GM12878 (cell line): ENCODE measurements at regions not wholly inside any gene's neighbourhood (a gene's known extent, or its start where the extent isn't known, plus 50 kb on each side); places are given as distances from the start of the nearest gene placed in this dataset.

ENCODE experiments used
- ATAC-seq: fragments of 200-7000 bp; cut with Tn5 transposase; 3 replicates; pipeline ENCODE4 v1.9.1; 2020; ENCODE audit warnings: mild to moderate bottlenecking, moderate library complexity
- BruUV-seq: library from RNA; stranded (reverse); fragments of 400-500 nt; replicated peaks from 2 replicates; lab custom pipeline; 2021; lab: Mats Ljungman, UMichigan
- CTCF ChIA-PET: fragments of 300-600 bp; sonication (Branson Sonifier 250); formaldehyde crosslinking; extraction: SDS; loops from one replicate; lab custom pipeline; 2021; ENCODE audit warnings: inconsistent platforms; lab: Yijun Ruan, JAX
- POLR2A ChIA-PET: fragments of 350-600 bp; formaldehyde crosslinking; extraction: SDS; loops from one replicate; lab custom pipeline; 2021; ENCODE audit warnings: inconsistent platforms; lab: Charles Lee
- RAD21 ChIA-PET: fragments of 300-600 bp; sonication (Branson Sonifier 250); formaldehyde crosslinking; loops from one replicate; lab custom pipeline; 2023; ENCODE audit warnings: antibody characterized with exemption; ENCODE audit not compliant: unreplicated experiment; lab: Charles Lee
- SMC1A ChIA-PET: fragments of 300-600 bp; sonication (Branson Sonifier 250); formaldehyde crosslinking; loops from one replicate; lab custom pipeline; 2023; ENCODE audit not compliant: unreplicated experiment, uncharacterized antibody; lab: Charles Lee
- DNase-seq: peaks from one replicate; pipeline ENCODE4 v3.0.0-alpha.2; 2011; ENCODE audit warnings: low read depth, low spot score
- FAIRE-seq: peaks from 3 replicates; lab custom pipeline; 2011; peaks lifted over from hg19 to GRCh38; lab: Jason Lieb, UNC
- H2AFZ ChIP-seq: 2 replicates; pipeline ENCODE4 v1.6.0; 2011; ENCODE audit warnings: low read depth, low read length, control low read depth; ENCODE audit not compliant: control insufficient read depth
- H3K27ac ChIP-seq: 2 replicates; pipeline ENCODE4 v1.5.1; 2011; ENCODE audit warnings: control low read depth; ENCODE audit not compliant: control insufficient read depth, insufficient read depth
- H3K27me3 ChIP-seq, 2 experiments: replicated peaks in 1 of 2; 2 replicates each; pipeline versions ENCODE4 v1.6.0 to v1.6.1; 2011; ENCODE audit warnings: low read length in 1 of 2; ENCODE audit not compliant: control insufficient read depth in 2 of 2, insufficient read depth in 2 of 2
- H3K36me3 ChIP-seq, 2 experiments: 2 replicates each; pipeline ENCODE4 v1.5.1; 2011; ENCODE audit warnings: low read length in 1 of 2; ENCODE audit not compliant: control insufficient read depth in 2 of 2, insufficient read depth in 2 of 2
- H3K4me1 ChIP-seq: 2 replicates; pipeline ENCODE4 v1.6.1; 2011; ENCODE audit warnings: mild to moderate bottlenecking, low read length, moderate library complexity, mixed read lengths; ENCODE audit not compliant: control insufficient read depth, insufficient read depth
- H3K4me2 ChIP-seq: 2 replicates; pipeline ENCODE4 v1.6.0; 2011; ENCODE audit warnings: control low read depth; ENCODE audit not compliant: control insufficient read depth, insufficient read depth
- H3K4me3 ChIP-seq: fragments of 200-600 bp; sonication (generic); 2 replicates; pipeline ENCODE4 v1.5.1; 2016
- H3K79me2 ChIP-seq: 2 replicates; pipeline ENCODE4 v1.6.0; 2011; ENCODE audit warnings: low read length; ENCODE audit not compliant: control insufficient read depth, insufficient read depth
- H3K9ac ChIP-seq: 2 replicates; pipeline ENCODE4 v1.8.0; 2011; ENCODE audit warnings: low read length, control low read depth, mixed read lengths; ENCODE audit not compliant: control insufficient read depth, insufficient read depth
- H3K9me3 ChIP-seq: replicated peaks from 3 replicates; pipeline ENCODE4 v1.5.1; 2011; ENCODE audit warnings: mild to moderate bottlenecking, low read length; ENCODE audit not compliant: control insufficient read depth, insufficient read depth
- H4K20me1 ChIP-seq: 2 replicates; pipeline ENCODE4 v1.6.0; 2011; ENCODE audit not compliant: control insufficient read depth, insufficient read depth
- FOXM1 ChIP-seq: IDR thresholded peaks from 2 replicates; pipeline ENCODE4 v1.6.1; 2012; ENCODE audit warnings: low read depth, mild to moderate bottlenecking, inconsistent platforms, low read length, moderate library complexity
- IKZF1 ChIP-seq: fragments of 450-650 bp; conservative IDR thresholded peaks from 2 replicates; pipeline ENCODE4 v1.6.1; 2017; ENCODE audit warnings: antibody characterized with exemption, mild to moderate bottlenecking
- JUND ChIP-seq: IDR thresholded peaks from 2 replicates; pipeline ENCODE4 v1.6.1; 2012; ENCODE audit warnings: low read depth, mild to moderate bottlenecking, low read length, improper control_type of control experiment, moderate library complexity
- KDM1A ChIP-seq: fragments of 200-600 bp; sonication (generic); IDR thresholded peaks from 2 replicates; pipeline ENCODE4 v1.6.1; 2016; ENCODE audit warnings: borderline replicate concordance
- NBN ChIP-seq: fragments of 450-650 bp; IDR thresholded peaks from 2 replicates; pipeline ENCODE4 v1.6.1; 2016
- POLR2A ChIP-seq: IDR thresholded peaks from 2 replicates; pipeline ENCODE4 v1.6.1; 2011; ENCODE audit warnings: low read depth, mild to moderate bottlenecking, low read length
- PRDM15 ChIP-seq: fragments of 450-650 bp; formaldehyde crosslinking; IDR thresholded peaks from 2 replicates; pipeline ENCODE4 v1.4.0; 2020; ENCODE audit warnings: mild to moderate bottlenecking, moderate library complexity
- RELA ChIP-seq: fragments of 450-650 bp; IDR thresholded peaks from 2 replicates; pipeline ENCODE4 v1.8.0; 2014; ENCODE audit warnings: borderline replicate concordance; ENCODE audit not compliant: partially characterized antibody
- SRF ChIP-seq, 2 experiments: IDR thresholded peaks; 2 replicates each; pipeline ENCODE4 v1.6.1; 2011; ENCODE audit warnings: low read depth in 2 of 2, low read length in 2 of 2, mild to moderate bottlenecking in 1 of 2, moderate library complexity in 1 of 2
- YBX1 ChIP-seq: fragments of 450-650 bp; IDR thresholded peaks from 2 replicates; pipeline ENCODE4 v1.6.1; 2016; ENCODE audit warnings: antibody characterized with exemption
- ZNF207 ChIP-seq: fragments of 450-650 bp; IDR thresholded peaks from 2 replicates; pipeline ENCODE4 v1.6.1; 2014; ENCODE audit warnings: antibody characterized with exemption, mild to moderate bottlenecking, borderline replicate concordance
- ZNF217 ChIP-seq: fragments of 450-650 bp; IDR thresholded peaks from 2 replicates; pipeline ENCODE4 v1.6.1; 2017; ENCODE audit warnings: antibody characterized with exemption, mild to moderate bottlenecking
- ZNF384 ChIP-seq: IDR thresholded peaks from 2 replicates; pipeline ENCODE4 v1.6.1; 2012; ENCODE audit warnings: low read depth, mild to moderate bottlenecking, low read length, improper control_type of control experiment, borderline replicate concordance
- ZZZ3 ChIP-seq: IDR thresholded peaks from 2 replicates; pipeline ENCODE4 v1.6.1; 2011; ENCODE audit warnings: low read depth; ENCODE audit not compliant: control insufficient read depth, insufficient read length
- WGBS: methylation state at CpG from one replicate; pipeline ENCODE4 v1.1.6; 2016; ENCODE audit warnings: low lambda C conversion rate; ENCODE audit not compliant: insufficient replicate concordance, insufficient coverage; ENCODE audit errors: missing lambda C conversion rate; 5-methylcytosine and 5-hydroxymethylcytosine counted together
- in situ Hi-C: fragments of 300-500 bp; cut with MboI; formaldehyde crosslinking; loops from 9 replicates; pipeline ENCODE4 v1.14.3; 2018; ENCODE audit warnings: mixed read lengths
- intact Hi-C: fragments of 100-400 bp; cut with micrococcal nuclease; formaldehyde crosslinking; loops from one replicate; pipeline ENCODE4 v1.14.2; 2022; ENCODE audit not compliant: unreplicated experiment
- TF ChIP-seq, protein P1 (sequence below): fragments of 450-650 bp; IDR thresholded peaks from 2 replicates; pipeline ENCODE4 v1.6.1; 2018; ENCODE audit warnings: mild to moderate bottlenecking, low read depth, moderate library complexity; ENCODE audit not compliant: partially characterized antibody

GRCh38 chr18:78724214-78724914 is 255.3 kb upstream of the SALL3 start:
- no peak for DNase-seq
- ATAC-seq = no peak
- WGBS = 39% methylated on average over 15 of the region's 15 CpGs
- RAD21 ChIA-PET = no interaction called here
- H3K79me2 ChIP-seq = no peaks in the 10 kb centered on the region
- BruUV-seq = no TSS peak
- no peak overlapping the region for H3K4me2 ChIP-seq
- no peaks in the 10 kb centered on the region for H3K36me3 ChIP-seq
- SMC1A ChIA-PET = no interaction called here
- POLR2A ChIA-PET = no interaction called here
- H2AFZ ChIP-seq = no peak overlapping the region
- H3K9ac ChIP-seq = no peak overlapping the region
- intact Hi-C loops = no loop called here
- no peaks in the 10 kb centered on the region for H3K9me3 ChIP-seq
- in situ Hi-C loops = no loop called here
- no peak overlapping the region for H3K27ac ChIP-seq
- H3K27me3 ChIP-seq = no peaks in the 10 kb centered on the region
- CTCF ChIA-PET = no interaction called here
- no peak overlapping the region for H3K4me3 ChIP-seq
- FAIRE-seq = no peak
- no peaks in the 10 kb centered on the region for H4K20me1 ChIP-seq
- no peaks in the 10 kb centered on the region for H3K4me1 ChIP-seq
- no peak for TF ChIP-seq JUND
- no peak for TF ChIP-seq PRDM15 (CRISPR knock-in tag)
- TF ChIP-seq ZNF207 = no peak
- no peak for TF ChIP-seq FOXM1
- TF ChIP-seq NBN = no peak
- TF ChIP-seq IKZF1 = no peak
- TF ChIP-seq YBX1 = no peak
- TF ChIP-seq ZNF384 = no peak
- TF ChIP-seq, protein P1, sequence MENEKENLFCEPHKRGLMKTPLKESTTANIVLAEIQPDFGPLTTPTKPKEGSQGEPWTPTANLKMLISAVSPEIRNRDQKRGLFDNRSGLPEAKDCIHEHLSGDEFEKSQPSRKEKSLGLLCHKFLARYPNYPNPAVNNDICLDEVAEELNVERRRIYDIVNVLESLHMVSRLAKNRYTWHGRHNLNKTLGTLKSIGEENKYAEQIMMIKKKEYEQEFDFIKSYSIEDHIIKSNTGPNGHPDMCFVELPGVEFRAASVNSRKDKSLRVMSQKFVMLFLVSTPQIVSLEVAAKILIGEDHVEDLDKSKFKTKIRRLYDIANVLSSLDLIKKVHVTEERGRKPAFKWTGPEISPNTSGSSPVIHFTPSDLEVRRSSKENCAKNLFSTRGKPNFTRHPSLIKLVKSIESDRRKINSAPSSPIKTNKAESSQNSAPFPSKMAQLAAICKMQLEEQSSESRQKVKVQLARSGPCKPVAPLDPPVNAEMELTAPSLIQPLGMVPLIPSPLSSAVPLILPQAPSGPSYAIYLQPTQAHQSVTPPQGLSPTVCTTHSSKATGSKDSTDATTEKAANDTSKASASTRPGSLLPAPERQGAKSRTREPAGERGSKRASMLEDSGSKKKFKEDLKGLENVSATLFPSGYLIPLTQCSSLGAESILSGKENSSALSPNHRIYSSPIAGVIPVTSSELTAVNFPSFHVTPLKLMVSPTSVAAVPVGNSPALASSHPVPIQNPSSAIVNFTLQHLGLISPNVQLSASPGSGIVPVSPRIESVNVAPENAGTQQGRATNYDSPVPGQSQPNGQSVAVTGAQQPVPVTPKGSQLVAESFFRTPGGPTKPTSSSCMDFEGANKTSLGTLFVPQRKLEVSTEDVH = no peak
- no peak for TF ChIP-seq ZNF217
- TF ChIP-seq KDM1A = no peak
- TF ChIP-seq ZZZ3 = no peak
- TF ChIP-seq RELA = no peak
- TF ChIP-seq SRF (IDR thresholded peaks at IDR 0.05; ENCODE audit: low read depth in 2 of 2, low read length in 2 of 2) = no peak
- no peak for TF ChIP-seq POLR2A
